DMS 273 treated with DMSO at 0.1 percent for 48 hours (cell line): ENCODE measurements at regions not wholly inside any gene's neighbourhood (a gene's known extent, or its start where the extent isn't known, plus 50 kb on each side); places are given as distances from the start of the nearest gene placed in this dataset.

Experiments
- DNase-seq: peaks from one replicate; lab custom pipeline; 2025; lab: John Stamatoyannopoulos, UW

GRCh38 chr9:99699396-99699795, 122.3 kb upstream of the NR4A3 start:
- no peak for DNase-seq

GRCh38 chr9:99712214-99712613, 109.5 kb upstream of the NR4A3 start:
- no peak for DNase-seq

GRCh38 chr9:99713838-99714306, 107.8 kb upstream of the NR4A3 start:
- no peak for DNase-seq

- DNase-seq: no peak
Measured at GRCh38 chr9:99718631-99719030, 103.1 kb upstream of the NR4A3 start.

- DNase-seq: no peak
Measured at GRCh38 chr9:99720455-99721050, 101.1 kb upstream of the NR4A3 start.

GRCh38 chr9:99721898-99722297, 99.8 kb upstream of the NR4A3 start:
- DNase-seq: no peak

- DNase-seq: no peak
Measured at GRCh38 chr9:99722877-99723276, 98.8 kb upstream of the NR4A3 start.

GRCh38 chr9:99724640-99725039, 97.0 kb upstream of the NR4A3 start:
- no peak for DNase-seq

GRCh38 chr9:99725852-99726251, 95.8 kb upstream of the NR4A3 start:
- DNase-seq: no peak

GRCh38 chr9:99726758-99727157, 94.9 kb upstream of the NR4A3 start:
- DNase-seq: no peak

- no peak for DNase-seq
Measured at GRCh38 chr9:99730062-99730461, 91.6 kb upstream of the NR4A3 start.

- DNase-seq: no peak
Measured at GRCh38 chr9:99731950-99732349, 89.7 kb upstream of the NR4A3 start.

- DNase-seq: no peak
Measured at GRCh38 chr9:99732715-99733114, 89.0 kb upstream of the NR4A3 start.

GRCh38 chr9:99735041-99735440, 86.6 kb upstream of the NR4A3 start:
- no peak for DNase-seq

- DNase-seq: no peak
Measured at GRCh38 chr9:99736291-99736690, 85.4 kb upstream of the NR4A3 start.

- no peak for DNase-seq
Measured at GRCh38 chr9:99737649-99738048, 84.0 kb upstream of the NR4A3 start.

GRCh38 chr9:99743006-99743405, 78.7 kb upstream of the NR4A3 start:
- no peak for DNase-seq

- no peak for DNase-seq
Measured at GRCh38 chr9:99743455-99743854, 78.2 kb upstream of the NR4A3 start.

- no peak for DNase-seq
Measured at GRCh38 chr9:99744132-99744531, 77.6 kb upstream of the NR4A3 start.

GRCh38 chr9:99745085-99745484, 76.6 kb upstream of the NR4A3 start:
- no peak for DNase-seq

- DNase-seq: no peak
Measured at GRCh38 chr9:99746406-99746805, 75.3 kb upstream of the NR4A3 start.

- DNase-seq: no peak
Measured at GRCh38 chr9:99748266-99748665, 73.4 kb upstream of the NR4A3 start.

GRCh38 chr9:99748676-99749075, 73.0 kb upstream of the NR4A3 start:
- no peak for DNase-seq

- no peak for DNase-seq
Measured at GRCh38 chr9:99749641-99750040, 72.0 kb upstream of the NR4A3 start.

- no peak for DNase-seq
Measured at GRCh38 chr9:99750526-99750925, 71.2 kb upstream of the NR4A3 start.
